SK-N-SH (cell line): ENCODE measurements at regions not wholly inside any gene's neighbourhood (a gene's known extent, or its start where the extent isn't known, plus 50 kb on each side); places are given as distances from the start of the nearest gene placed in this dataset.

Experiments
- CTCF ChIP-seq: fragments of 200-600 bp; sonication (generic); IDR thresholded peaks from 2 replicates; pipeline ENCODE4 v1.6.1; 2017; ENCODE audit warnings: antibody characterized with exemption, mild to moderate bottlenecking, moderate library complexity
- EZH2phosphoT487 ChIP-seq: fragments of 200-600 bp; sonication (generic); IDR thresholded peaks from 2 replicates; pipeline ENCODE4 v1.6.1; 2017; ENCODE audit warnings: low read depth, mixed run types, mild to moderate bottlenecking, antibody characterized with exemption, moderate library complexity, borderline replicate concordance
- FOXM1 ChIP-seq: IDR thresholded peaks from 2 replicates; pipeline ENCODE4 v1.4.0; 2012; ENCODE audit warnings: low read depth, mild to moderate bottlenecking
- GABPA ChIP-seq: IDR thresholded peaks from 2 replicates; pipeline ENCODE4 v1.4.0; 2012; ENCODE audit warnings: low read depth, mild to moderate bottlenecking
- IRF3 ChIP-seq: fragments of 150-350 bp; IDR thresholded peaks from 2 replicates; pipeline ENCODE4 v1.6.1; 2016; ENCODE audit warnings: mild to moderate bottlenecking, low read depth, low read length
- MEF2A ChIP-seq: IDR thresholded peaks from 2 replicates; pipeline ENCODE4 v1.4.0; 2012; ENCODE audit warnings: low read depth, borderline replicate concordance
- MXI1 ChIP-seq: IDR thresholded peaks from 2 replicates; pipeline ENCODE4 v1.6.1; 2012; ENCODE audit warnings: mild to moderate bottlenecking, low read depth, low read length, improper control_type of control experiment
- SIN3A ChIP-seq: IDR thresholded peaks from 2 replicates; pipeline ENCODE4 v1.6.1; 2012; ENCODE audit warnings: low read depth, mild to moderate bottlenecking, low read length, moderate library complexity, borderline replicate concordance
- TAF1 ChIP-seq: IDR thresholded peaks from 2 replicates; pipeline ENCODE4 v1.6.1; 2012; ENCODE audit warnings: low read depth, mild to moderate bottlenecking, low read length, moderate library complexity, borderline replicate concordance
- USF1 ChIP-seq: IDR thresholded peaks from 2 replicates; pipeline ENCODE4 v1.4.0; 2012; ENCODE audit warnings: low read depth, borderline replicate concordance

GRCh38 chr14:85288041-85288440 is 241.9 kb upstream of the FLRT2 start:
- TF ChIP-seq IRF3 (no peak), FOXM1 (no peak), EZH2phosphoT487 (no peak), CTCF (no peak), USF1 (no peak), SIN3A (no peak), GABPA (no peak), MXI1 (no peak), MEF2A (no peak), TAF1 (no peak)
